HEK293 (cell line): ENCODE measurements at regions not wholly inside any gene's neighbourhood (a gene's known extent, or its start where the extent isn't known, plus 50 kb on each side); places are given as distances from the start of the nearest gene placed in this dataset.
"Not testable (repeated sequence)": the region's sequence is repeated elsewhere in the genome, so short reads cannot be mapped to it uniquely, and the experiment has no call there.

Experiments
- CTCF ChIA-PET: fragments of 350-600 bp; formaldehyde crosslinking; extraction: SDS; loops from one replicate; lab custom pipeline; 2021; ENCODE audit warnings: antibody characterized with exemption; lab: Yijun Ruan, JAX
- POLR2A ChIA-PET: fragments of 300-600 bp; formaldehyde crosslinking; extraction: SDS; loops from one replicate; lab custom pipeline; 2020; ENCODE audit warnings: antibody characterized with exemption, inconsistent platforms; lab: Yijun Ruan, JAX
- H3K27ac ChIP-seq: fragments of 200-500 bp; sonication (Bioruptor generic); 2 replicates; pipeline ENCODE4 v1.5.1; 2014; ENCODE audit warnings: low read depth, low read length, control low read depth, inconsistent platforms; ENCODE audit errors: extremely low read depth
- H3K36me3 ChIP-seq, 2 experiments: fragments of 200-500 bp in 1 of 2; sonication (Bioruptor generic) in 1 of 2; 1 replicate in 1 of 2; 2 replicates in 1 of 2; pipeline ENCODE4 v1.5.1; 2014 to 2017; ENCODE audit warnings: inconsistent platforms in 2 of 2, low read length in 2 of 2; ENCODE audit not compliant: control insufficient read depth in 2 of 2, insufficient read depth in 1 of 2
- H3K4me1 ChIP-seq: fragments of 200-500 bp; sonication (Bioruptor generic); 2 replicates; pipeline ENCODE4 v1.5.1; 2014; ENCODE audit warnings: mild to moderate bottlenecking, low read length, inconsistent platforms; ENCODE audit not compliant: control insufficient read depth, insufficient read depth
- H3K4me3 ChIP-seq: 2 replicates; pipeline ENCODE4 v1.5.1; 2011; ENCODE audit warnings: low read depth, mild to moderate bottlenecking, control low read depth, low read length, moderate library complexity
- H3K9me3 ChIP-seq: fragments of 200-500 bp; sonication (Bioruptor generic); 2 replicates; pipeline ENCODE4 v1.5.1; 2014; ENCODE audit warnings: low read depth, low read length, inconsistent platforms; ENCODE audit not compliant: control insufficient read depth, insufficient read depth
- ELK4 ChIP-seq: IDR thresholded peaks from 2 replicates; pipeline ENCODE4 v1.6.1; 2011; ENCODE audit warnings: mild to moderate bottlenecking, low read depth, low read length, borderline replicate concordance
- GLIS1 ChIP-seq: fragments of 450-650 bp; formaldehyde crosslinking; IDR thresholded peaks from 2 replicates; pipeline ENCODE4 v1.5.1; 2016; ENCODE audit warnings: missing biosample characterization, missing genetic modification characterization
- HIC1 ChIP-seq: fragments of 450-650 bp; formaldehyde crosslinking; IDR thresholded peaks from 2 replicates; pipeline ENCODE4 v1.5.1; 2016; ENCODE audit warnings: missing biosample characterization, missing genetic modification characterization
- KLF16 ChIP-seq: fragments of 450-650 bp; formaldehyde crosslinking; IDR thresholded peaks from 2 replicates; pipeline ENCODE4 v1.5.1; 2017; ENCODE audit warnings: missing biosample characterization, missing genetic modification characterization
- PBX3 ChIP-seq: sonication (generic); formaldehyde crosslinking; IDR thresholded peaks from 2 replicates; pipeline ENCODE4 v1.8.1; 2022; ENCODE audit warnings: mild to moderate bottlenecking, moderate library complexity, missing genetic modification reagents
- ZBTB1 ChIP-seq: fragments of 450-650 bp; formaldehyde crosslinking; IDR thresholded peaks from 2 replicates; pipeline ENCODE4 v1.5.1; 2016; ENCODE audit warnings: missing biosample characterization, missing genetic modification characterization
- ZBTB17 ChIP-seq: fragments of 450-650 bp; formaldehyde crosslinking; IDR thresholded peaks from 2 replicates; pipeline ENCODE4 v1.5.1; 2016; ENCODE audit warnings: missing biosample characterization, missing genetic modification characterization
- ZFHX2 ChIP-seq: fragments of 450-650 bp; formaldehyde crosslinking; conservative IDR thresholded peaks from 2 replicates; pipeline ENCODE4 v1.5.1; 2016; ENCODE audit warnings: missing biosample characterization, missing genetic modification characterization
- ZNF138 ChIP-seq: fragments of 450-650 bp; formaldehyde crosslinking; IDR thresholded peaks from 2 replicates; pipeline ENCODE4 v1.5.1; 2016; ENCODE audit warnings: missing biosample characterization, missing genetic modification characterization, borderline replicate concordance
- ZNF214 ChIP-seq: fragments of 450-650 bp; formaldehyde crosslinking; IDR thresholded peaks from 2 replicates; pipeline ENCODE4 v1.5.1; 2017; ENCODE audit warnings: missing biosample characterization, mild to moderate bottlenecking, missing genetic modification characterization, borderline replicate concordance
- ZNF239 ChIP-seq: fragments of 450-650 bp; formaldehyde crosslinking; IDR thresholded peaks from 2 replicates; pipeline ENCODE4 v1.5.1; 2016; ENCODE audit warnings: missing biosample characterization, missing genetic modification characterization
- ZNF292 ChIP-seq: fragments of 450-650 bp; formaldehyde crosslinking; IDR thresholded peaks from 2 replicates; pipeline ENCODE4 v1.5.1; 2016; ENCODE audit warnings: low read depth, missing biosample characterization, missing genetic modification characterization, borderline replicate concordance
- ZNF449 ChIP-seq: fragments of 450-650 bp; formaldehyde crosslinking; IDR thresholded peaks from 2 replicates; pipeline ENCODE4 v1.5.1; 2017; ENCODE audit warnings: missing biosample characterization, mild to moderate bottlenecking, missing genetic modification characterization, moderate library complexity
- ZNF501 ChIP-seq: fragments of 450-650 bp; formaldehyde crosslinking; IDR thresholded peaks from 2 replicates; pipeline ENCODE4 v1.5.1; 2016; ENCODE audit warnings: missing biosample characterization, missing genetic modification characterization
- ZNF629 ChIP-seq: fragments of 450-650 bp; formaldehyde crosslinking; IDR thresholded peaks from 2 replicates; pipeline ENCODE4 v1.5.1; 2017; ENCODE audit warnings: missing biosample characterization, missing genetic modification characterization
- ZNF768 ChIP-seq: fragments of 450-650 bp; formaldehyde crosslinking; IDR thresholded peaks from 2 replicates; pipeline ENCODE4 v1.5.1; 2018; ENCODE audit warnings: missing biosample characterization, mild to moderate bottlenecking, missing genetic modification characterization
- ZSCAN5A ChIP-seq: fragments of 450-650 bp; formaldehyde crosslinking; IDR thresholded peaks from 2 replicates; pipeline ENCODE4 v1.5.1; 2016; ENCODE audit warnings: missing biosample characterization, missing genetic modification characterization

- no peaks in the 10 kb centered on the region for H3K36me3 ChIP-seq
- CTCF ChIA-PET = interaction anchor here (0.6 to 2.1 kb wide), 8 partner anchors 9 to 408 kb away, joined by 3 to 12 read pairs (median 7); a partner anchor contains a TSS
- TF ChIP-seq GLIS1 (tag by site-specific recombination) (no peak), ZBTB17 (tag by site-specific recombination) (peak; percentile 87)
- peak overlapping the region; percentile 57 for H3K4me3 ChIP-seq
- no peaks in the 10 kb centered on the region for H3K4me1 ChIP-seq
- no peaks in the 10 kb centered on the region for H3K9me3 ChIP-seq
- peak overlapping the region; percentile 35; the same call in 1 of the 2 replicates for H3K27ac ChIP-seq
- POLR2A ChIA-PET = interaction anchor here (0.5 to 4.6 kb wide), 23 partner anchors 8 to 959 kb away, joined by 3 to 56 read pairs (median 5); a partner anchor contains a TSS
Measured at GRCh38 chr6:26187981-26188635, 100.9 kb downstream of the HFE start.

GRCh38 chr6:26191512-26191911 lies 104.3 kb downstream of the HFE start:
- not testable (repeated sequence) for H3K4me3 ChIP-seq, H3K4me1 ChIP-seq, H3K36me3 ChIP-seq, H3K9me3 ChIP-seq, H3K27ac ChIP-seq
- ChIA-PET CTCF (interaction anchor here (0.6 to 1.0 kb wide), 3 partner anchors 14 to 76 kb away, joined by 3 read pairs; no protein-coding TSS in a partner anchor), POLR2A (interaction anchor here (1.2 kb wide), 1 partner anchor 68 kb away, joined by 4 read pairs; a partner anchor contains a TSS)

GRCh38 chr6:26193467-26194328 lies 106.5 kb downstream of the HFE start:
- no peak overlapping the region for H3K4me3 ChIP-seq
- no peaks in the 10 kb centered on the region for H3K4me1 ChIP-seq
- TF ChIP-seq ZNF629 (no peak), ZNF138 (no peak), ZNF292 (tag by site-specific recombination) (no peak), ZNF214 (tag by site-specific recombination) (no peak), ELK4 (no peak), ZSCAN5A (tag by site-specific recombination) (no peak), ZFHX2 (tag by site-specific recombination) (no peak), ZNF239 (tag by site-specific recombination) (no peak), ZNF449 (tag by site-specific recombination) (no peak), HIC1 (tag by site-specific recombination) (no peak), KLF16 (tag by site-specific recombination) (no peak), ZNF501 (tag by site-specific recombination) (no peak), ZNF768 (tag by site-specific recombination) (no peak), ZBTB1 (tag by site-specific recombination) (no peak), PBX3 (CRISPR knock-in tag) (no peak)
- ChIA-PET POLR2A (interaction anchor here (0.8 kb wide), 1 partner anchor 23 kb away, joined by 6 read pairs; a partner anchor contains a TSS), CTCF (interaction anchor here (0.6 to 1.6 kb wide), 3 partner anchors 18 to 140 kb away, joined by 3 to 7 read pairs (median 4); a partner anchor contains a TSS)
- H3K27ac ChIP-seq = no peak overlapping the region
- no peaks in the 10 kb centered on the region for H3K9me3 ChIP-seq
- H3K36me3 ChIP-seq = peaks cover 0 to 5% of the 10 kb centered on the region in 2 experiments; a peak in 1 of 3 replicates
